ENCODE measurements at regions not wholly inside any gene's neighbourhood (a gene's known extent, or its start where the extent isn't known, plus 50 kb on each side); places are given as distances from the start of the nearest gene placed in this dataset.

GRCh38 chr11:121890377-121890776 lies 225.6 kb downstream of the BLID start:
- no peak for TF ChIP-seq CTCF (IDR thresholded peaks at IDR 0.05)
- TF ChIP-seq POLR2A (IDR thresholded peaks at IDR 0.05): no peak

Measured in adrenal gland (tissue), 5 donors.